ENCODE measurements at regions not wholly inside any gene's neighbourhood (a gene's known extent, or its start where the extent isn't known, plus 50 kb on each side); places are given as distances from the start of the nearest gene placed in this dataset.

- DNase-seq, result no peak
- Histone ChIP-seq H3K4me1 (ENCODE audit: insufficient read depth, low read length) (no peaks in the 10 kb centered on the region), H3K27ac (ENCODE audit: low read depth, low read length) (no peak overlapping the region), H3K4me3 (ENCODE audit: low read length) (no peak overlapping the region), H3K27me3 (ENCODE audit: insufficient read depth, low read length, poor library complexity, severe bottlenecking) (no peaks in the 10 kb centered on the region), H3K9me3 (ENCODE audit: low read length) (no peaks in the 10 kb centered on the region), H3K36me3 (ENCODE audit: insufficient read depth, low read length) (no peaks in the 10 kb centered on the region)
- Mint-ChIP-seq H3K9me3 (peaks cover 0 to 9% (median 3%) of the 10 kb centered on the region in 5 donors), H3K4me1 (no peaks in the 10 kb centered on the region), H3K4me3 (no peak overlapping the region), H3K27ac (no peak overlapping the region), H3K36me3 (no peaks in the 10 kb centered on the region), H3K27me3 (peaks cover 0 to 1% of the 10 kb centered on the region in 2 donors)
- ChIA-PET CTCF (no interaction called here), POLR2A (no interaction called here)
Observed at GRCh38 chr12:42823679-42824078, 234.1 kb upstream of the PRICKLE1 start.

GRCh38 chr12:42819846-42820245, 230.3 kb upstream of the PRICKLE1 start:
- no peaks in the 10 kb centered on the region for H3K36me3 ChIP-seq (ENCODE audit: insufficient read depth, low read length)
- ChIA-PET POLR2A (no interaction called here), CTCF (no interaction called here)
- H3K27ac ChIP-seq (ENCODE audit: low read depth, low read length), result no peak overlapping the region
- Mint-ChIP-seq H3K4me1 (no peaks in the 10 kb centered on the region), H3K27ac (no peak overlapping the region), H3K4me3 (no peak overlapping the region), H3K27me3 (no peaks in the 10 kb centered on the region), H3K9me3 (peaks cover 0 to 7% (median 3%) of the 10 kb centered on the region in 5 donors), H3K36me3 (no peaks in the 10 kb centered on the region)
- no peaks in the 10 kb centered on the region for H3K4me1 ChIP-seq (ENCODE audit: insufficient read depth, low read length)
- no peak for DNase-seq
- no peak overlapping the region for H3K4me3 ChIP-seq (ENCODE audit: low read length)
- no peaks in the 10 kb centered on the region for H3K9me3 ChIP-seq (ENCODE audit: low read length)
- no peaks in the 10 kb centered on the region for H3K27me3 ChIP-seq (ENCODE audit: insufficient read depth, low read length, poor library complexity, severe bottlenecking)

GRCh38 chr12:42815068-42815467, 225.5 kb upstream of the PRICKLE1 start:
- H3K4me1 ChIP-seq (ENCODE audit: insufficient read depth, low read length), result no peaks in the 10 kb centered on the region
- H3K27ac ChIP-seq (ENCODE audit: low read depth, low read length), result no peak overlapping the region
- Mint-ChIP-seq H3K36me3 (no peaks in the 10 kb centered on the region), H3K27ac (no peak overlapping the region), H3K4me3 (no peak overlapping the region), H3K9me3 (peaks cover 0 to 6% (median 0%) of the 10 kb centered on the region in 5 donors), H3K27me3 (no peaks in the 10 kb centered on the region), H3K4me1 (no peaks in the 10 kb centered on the region)
- no peak overlapping the region for H3K4me3 ChIP-seq (ENCODE audit: low read length)
- H3K9me3 ChIP-seq (ENCODE audit: low read length), result no peaks in the 10 kb centered on the region
- no peaks in the 10 kb centered on the region for H3K36me3 ChIP-seq (ENCODE audit: insufficient read depth, low read length)
- ChIA-PET CTCF (no interaction called here), POLR2A (no interaction called here)
- no peaks in the 10 kb centered on the region for H3K27me3 ChIP-seq (ENCODE audit: insufficient read depth, low read length, poor library complexity, severe bottlenecking)
- no peak for DNase-seq

GRCh38 chr12:42812871-42813270, 223.3 kb upstream of the PRICKLE1 start:
- Mint-ChIP-seq H3K36me3 (no peaks in the 10 kb centered on the region), H3K27ac (no peak overlapping the region), H3K4me1 (no peaks in the 10 kb centered on the region), H3K9me3 (peaks cover 0 to 6% (median 0%) of the 10 kb centered on the region in 5 donors), H3K27me3 (no peaks in the 10 kb centered on the region), H3K4me3 (no peak overlapping the region)
- ChIA-PET POLR2A (no interaction called here), CTCF (no interaction called here)
- H3K36me3 ChIP-seq (ENCODE audit: insufficient read depth, low read length), result no peaks in the 10 kb centered on the region
- H3K4me1 ChIP-seq (ENCODE audit: insufficient read depth, low read length), result no peaks in the 10 kb centered on the region
- no peak overlapping the region for H3K4me3 ChIP-seq (ENCODE audit: low read length)
- H3K27ac ChIP-seq (ENCODE audit: low read depth, low read length), result no peak overlapping the region
- DNase-seq, result no peak
- H3K9me3 ChIP-seq (ENCODE audit: low read length), result no peaks in the 10 kb centered on the region
- H3K27me3 ChIP-seq (ENCODE audit: insufficient read depth, low read length, poor library complexity, severe bottlenecking), result no peaks in the 10 kb centered on the region

GRCh38 chr12:42812086-42812485, 222.5 kb upstream of the PRICKLE1 start:
- H3K9me3 Mint-ChIP-seq, result peaks cover 0 to 6% (median 0%) of the 10 kb centered on the region in 5 donors
- H3K4me1 Mint-ChIP-seq, result no peaks in the 10 kb centered on the region
- POLR2A ChIA-PET, result no interaction called here
- Histone ChIP-seq H3K4me3 (ENCODE audit: low read length) (no peak overlapping the region), H3K27me3 (ENCODE audit: insufficient read depth, low read length, poor library complexity, severe bottlenecking) (no peaks in the 10 kb centered on the region), H3K27ac (ENCODE audit: low read depth, low read length) (no peak overlapping the region), H3K4me1 (ENCODE audit: insufficient read depth, low read length) (no peaks in the 10 kb centered on the region), H3K36me3 (ENCODE audit: insufficient read depth, low read length) (no peaks in the 10 kb centered on the region), H3K9me3 (ENCODE audit: low read length) (no peaks in the 10 kb centered on the region)
- H3K27me3 Mint-ChIP-seq, result no peaks in the 10 kb centered on the region
- H3K36me3 Mint-ChIP-seq, result no peaks in the 10 kb centered on the region
- H3K27ac Mint-ChIP-seq, result no peak overlapping the region
- CTCF ChIA-PET, result no interaction called here
- H3K4me3 Mint-ChIP-seq, result no peak overlapping the region
- DNase-seq, result no peak

- Histone ChIP-seq H3K4me1 (ENCODE audit: insufficient read depth, low read length) (no peaks in the 10 kb centered on the region), H3K4me3 (ENCODE audit: low read length) (no peak overlapping the region), H3K27me3 (ENCODE audit: insufficient read depth, low read length, poor library complexity, severe bottlenecking) (no peaks in the 10 kb centered on the region), H3K9me3 (ENCODE audit: low read length) (no peaks in the 10 kb centered on the region), H3K36me3 (ENCODE audit: insufficient read depth, low read length) (no peaks in the 10 kb centered on the region), H3K27ac (ENCODE audit: low read depth, low read length) (no peak overlapping the region)
- no peaks in the 10 kb centered on the region for H3K4me1 Mint-ChIP-seq
- H3K27me3 Mint-ChIP-seq, result peaks cover 0 to 6% of the 10 kb centered on the region in 2 donors
- POLR2A ChIA-PET, result no interaction called here
- CTCF ChIA-PET, result no interaction called here
- no peak for DNase-seq
- H3K36me3 Mint-ChIP-seq, result no peaks in the 10 kb centered on the region
- no peak overlapping the region for H3K27ac Mint-ChIP-seq
- peaks cover 0 to 6% (median 0%) of the 10 kb centered on the region in 5 donors for H3K9me3 Mint-ChIP-seq
- no peak overlapping the region for H3K4me3 Mint-ChIP-seq
Observed at GRCh38 chr12:42810006-42810405, 220.5 kb upstream of the PRICKLE1 start.

GRCh38 chr12:42809226-42809625, 219.7 kb upstream of the PRICKLE1 start:
- Histone ChIP-seq H3K36me3 (ENCODE audit: insufficient read depth, low read length) (no peaks in the 10 kb centered on the region), H3K4me1 (ENCODE audit: insufficient read depth, low read length) (no peaks in the 10 kb centered on the region), H3K9me3 (ENCODE audit: low read length) (no peaks in the 10 kb centered on the region), H3K27me3 (ENCODE audit: insufficient read depth, low read length, poor library complexity, severe bottlenecking) (no peaks in the 10 kb centered on the region), H3K4me3 (ENCODE audit: low read length) (no peak overlapping the region), H3K27ac (ENCODE audit: low read depth, low read length) (no peak overlapping the region)
- Mint-ChIP-seq H3K36me3 (no peaks in the 10 kb centered on the region), H3K27me3 (peaks cover 0 to 6% of the 10 kb centered on the region in 2 donors), H3K4me3 (no peak overlapping the region), H3K9me3 (peaks cover 0 to 6% (median 0%) of the 10 kb centered on the region in 5 donors), H3K27ac (no peak overlapping the region), H3K4me1 (no peaks in the 10 kb centered on the region)
- CTCF ChIA-PET, result no interaction called here
- DNase-seq, result no peak
- POLR2A ChIA-PET, result no interaction called here

- H3K36me3 ChIP-seq (ENCODE audit: insufficient read depth, low read length), result no peaks in the 10 kb centered on the region
- ChIA-PET CTCF (no interaction called here), POLR2A (no interaction called here)
- H3K27me3 Mint-ChIP-seq, result peaks cover 0 to 6% of the 10 kb centered on the region in 2 donors
- H3K4me1 Mint-ChIP-seq, result no peaks in the 10 kb centered on the region
- no peak overlapping the region for H3K4me3 ChIP-seq (ENCODE audit: low read length)
- H3K27ac Mint-ChIP-seq, result no peak overlapping the region
- H3K9me3 ChIP-seq (ENCODE audit: low read length), result no peaks in the 10 kb centered on the region
- H3K9me3 Mint-ChIP-seq, result peaks cover 0 to 6% (median 0%) of the 10 kb centered on the region in 5 donors
- H3K27ac ChIP-seq (ENCODE audit: low read depth, low read length), result no peak overlapping the region
- H3K36me3 Mint-ChIP-seq, result no peaks in the 10 kb centered on the region
- no peak overlapping the region for H3K4me3 Mint-ChIP-seq
- no peak for DNase-seq
- no peaks in the 10 kb centered on the region for H3K27me3 ChIP-seq (ENCODE audit: insufficient read depth, low read length, poor library complexity, severe bottlenecking)
- H3K4me1 ChIP-seq (ENCODE audit: insufficient read depth, low read length), result no peaks in the 10 kb centered on the region
Observed at GRCh38 chr12:42807766-42808165, 218.2 kb upstream of the PRICKLE1 start.

GRCh38 chr12:42807251-42807650, 217.7 kb upstream of the PRICKLE1 start:
- no peaks in the 10 kb centered on the region for H3K4me1 ChIP-seq (ENCODE audit: insufficient read depth, low read length)
- H3K36me3 ChIP-seq (ENCODE audit: insufficient read depth, low read length), result no peaks in the 10 kb centered on the region
- peaks cover 0 to 6% of the 10 kb centered on the region in 2 donors for H3K27me3 Mint-ChIP-seq
- ChIA-PET POLR2A (no interaction called here), CTCF (no interaction called here)
- H3K4me1 Mint-ChIP-seq, result no peaks in the 10 kb centered on the region
- no peaks in the 10 kb centered on the region for H3K36me3 Mint-ChIP-seq
- no peak overlapping the region for H3K27ac ChIP-seq (ENCODE audit: low read depth, low read length)
- H3K27ac Mint-ChIP-seq, result no peak overlapping the region
- no peak for DNase-seq
- no peak overlapping the region for H3K4me3 ChIP-seq (ENCODE audit: low read length)
- H3K9me3 Mint-ChIP-seq, result peaks cover 0 to 6% (median 0%) of the 10 kb centered on the region in 5 donors
- H3K27me3 ChIP-seq (ENCODE audit: insufficient read depth, low read length, poor library complexity, severe bottlenecking), result no peaks in the 10 kb centered on the region
- H3K4me3 Mint-ChIP-seq, result no peak overlapping the region
- H3K9me3 ChIP-seq (ENCODE audit: low read length), result no peaks in the 10 kb centered on the region
